HEK293 (cell line): ENCODE measurements at regions not wholly inside any gene's neighbourhood (a gene's known extent, or its start where the extent isn't known, plus 50 kb on each side); places are given as distances from the start of the nearest gene placed in this dataset.

ENCODE experiments used
- CTCF ChIA-PET: fragments of 350-600 bp; formaldehyde crosslinking; extraction: SDS; loops from one replicate; lab custom pipeline; 2021; ENCODE audit warnings: antibody characterized with exemption; lab: Yijun Ruan, JAX
- POLR2A ChIA-PET: fragments of 300-600 bp; formaldehyde crosslinking; extraction: SDS; loops from one replicate; lab custom pipeline; 2020; ENCODE audit warnings: antibody characterized with exemption, inconsistent platforms; lab: Yijun Ruan, JAX
- H3K27ac ChIP-seq: fragments of 200-500 bp; sonication (Bioruptor generic); 2 replicates; pipeline ENCODE4 v1.5.1; 2014; ENCODE audit warnings: low read depth, low read length, control low read depth, inconsistent platforms; ENCODE audit errors: extremely low read depth
- H3K36me3 ChIP-seq, 2 experiments: fragments of 200-500 bp in 1 of 2; sonication (Bioruptor generic) in 1 of 2; 1 replicate in 1 of 2; 2 replicates in 1 of 2; pipeline ENCODE4 v1.5.1; 2014 to 2017; ENCODE audit warnings: inconsistent platforms in 2 of 2, low read length in 2 of 2; ENCODE audit not compliant: control insufficient read depth in 2 of 2, insufficient read depth in 1 of 2
- H3K4me1 ChIP-seq: fragments of 200-500 bp; sonication (Bioruptor generic); 2 replicates; pipeline ENCODE4 v1.5.1; 2014; ENCODE audit warnings: mild to moderate bottlenecking, low read length, inconsistent platforms; ENCODE audit not compliant: control insufficient read depth, insufficient read depth
- H3K4me3 ChIP-seq: 2 replicates; pipeline ENCODE4 v1.5.1; 2011; ENCODE audit warnings: low read depth, mild to moderate bottlenecking, control low read depth, low read length, moderate library complexity
- H3K9me3 ChIP-seq: fragments of 200-500 bp; sonication (Bioruptor generic); 2 replicates; pipeline ENCODE4 v1.5.1; 2014; ENCODE audit warnings: low read depth, low read length, inconsistent platforms; ENCODE audit not compliant: control insufficient read depth, insufficient read depth
- BCL11B ChIP-seq: fragments of 450-650 bp; formaldehyde crosslinking; IDR thresholded peaks from 2 replicates; pipeline ENCODE4 v1.5.1; 2016; ENCODE audit warnings: low read depth, missing biosample characterization, missing genetic modification characterization
- HOXC10 ChIP-seq: sonication (generic); formaldehyde crosslinking; IDR thresholded peaks from 2 replicates; pipeline ENCODE4 v1.8.1; 2023; ENCODE audit warnings: mild to moderate bottlenecking, missing genetic modification reagents
- OSR2 ChIP-seq: fragments of 450-650 bp; formaldehyde crosslinking; IDR thresholded peaks from 2 replicates; pipeline ENCODE4 v1.5.1; 2016; ENCODE audit warnings: missing biosample characterization, missing genetic modification characterization
- SETDB1 ChIP-seq: IDR thresholded peaks from one replicate; pipeline ENCODE4 v1.6.1; 2017; ENCODE audit warnings: mild to moderate bottlenecking, low read length, moderate library complexity, mixed read lengths; ENCODE audit not compliant: insufficient read length
- ZBTB17 ChIP-seq: fragments of 450-650 bp; formaldehyde crosslinking; IDR thresholded peaks from 2 replicates; pipeline ENCODE4 v1.5.1; 2016; ENCODE audit warnings: missing biosample characterization, missing genetic modification characterization
- ZBTB20 ChIP-seq: fragments of 450-650 bp; formaldehyde crosslinking; IDR thresholded peaks from 2 replicates; pipeline ENCODE4 v1.5.1; 2016; ENCODE audit warnings: missing biosample characterization, missing genetic modification characterization
- ZBTB48 ChIP-seq: fragments of 450-650 bp; formaldehyde crosslinking; IDR thresholded peaks from 2 replicates; pipeline ENCODE4 v1.5.1; 2016; ENCODE audit warnings: missing biosample characterization, missing genetic modification characterization
- ZBTB7A ChIP-seq: fragments of 450-650 bp; formaldehyde crosslinking; IDR thresholded peaks from 2 replicates; pipeline ENCODE4 v1.5.1; 2016; ENCODE audit warnings: low read depth, missing biosample characterization, missing genetic modification characterization
- ZFP37 ChIP-seq: fragments of 450-650 bp; formaldehyde crosslinking; IDR thresholded peaks from 2 replicates; pipeline ENCODE4 v1.5.1; 2016; ENCODE audit warnings: missing biosample characterization, missing genetic modification characterization
- ZNF10 ChIP-seq: fragments of 450-650 bp; formaldehyde crosslinking; IDR thresholded peaks from 2 replicates; pipeline ENCODE4 v1.5.1; 2017; ENCODE audit warnings: missing biosample characterization, missing genetic modification characterization
- ZNF114 ChIP-seq: fragments of 450-650 bp; formaldehyde crosslinking; IDR thresholded peaks from 2 replicates; pipeline ENCODE4 v1.5.0; 2017; ENCODE audit warnings: missing biosample characterization, missing genetic modification characterization
- ZNF132 ChIP-seq: fragments of 450-650 bp; formaldehyde crosslinking; IDR thresholded peaks from 2 replicates; pipeline ENCODE4 v1.5.1; 2017; ENCODE audit warnings: missing biosample characterization, missing genetic modification characterization, borderline replicate concordance
- ZNF133 ChIP-seq: fragments of 450-650 bp; formaldehyde crosslinking; IDR thresholded peaks from 2 replicates; pipeline ENCODE4 v1.5.1; 2016; ENCODE audit warnings: missing biosample characterization, missing genetic modification characterization
- ZNF138 ChIP-seq: fragments of 450-650 bp; formaldehyde crosslinking; IDR thresholded peaks from 2 replicates; pipeline ENCODE4 v1.5.1; 2016; ENCODE audit warnings: missing biosample characterization, missing genetic modification characterization, borderline replicate concordance
- ZNF2 ChIP-seq: fragments of 450-650 bp; formaldehyde crosslinking; IDR thresholded peaks from 2 replicates; pipeline ENCODE4 v1.5.1; 2016; ENCODE audit warnings: missing biosample characterization, missing genetic modification characterization
- ZNF221 ChIP-seq: fragments of 450-650 bp; formaldehyde crosslinking; IDR thresholded peaks from 2 replicates; pipeline ENCODE4 v1.5.1; 2017; ENCODE audit warnings: missing biosample characterization, missing genetic modification characterization, borderline replicate concordance
- ZNF223 ChIP-seq: fragments of 450-650 bp; formaldehyde crosslinking; IDR thresholded peaks from 2 replicates; pipeline ENCODE4 v1.5.1; 2016; ENCODE audit warnings: missing biosample characterization, missing genetic modification characterization
- ZNF335 ChIP-seq: fragments of 450-650 bp; formaldehyde crosslinking; conservative IDR thresholded peaks from 2 replicates; pipeline ENCODE4 v1.5.1; 2016; ENCODE audit warnings: missing biosample characterization, missing genetic modification characterization
- ZNF341 ChIP-seq: fragments of 450-650 bp; formaldehyde crosslinking; IDR thresholded peaks from 2 replicates; pipeline ENCODE4; 2016; ENCODE audit warnings: low read depth, missing biosample characterization, missing genetic modification characterization
- ZNF354C ChIP-seq: fragments of 450-650 bp; formaldehyde crosslinking; IDR thresholded peaks from 2 replicates; pipeline ENCODE4 v1.5.1; 2016; ENCODE audit warnings: missing biosample characterization, missing genetic modification characterization, low read depth, borderline replicate concordance
- ZNF426 ChIP-seq: fragments of 450-650 bp; formaldehyde crosslinking; IDR thresholded peaks from 2 replicates; pipeline ENCODE4 v1.5.1; 2017; ENCODE audit warnings: missing biosample characterization, missing genetic modification characterization, mild to moderate bottlenecking, inconsistent platforms, moderate library complexity
- ZNF510 ChIP-seq: fragments of 450-650 bp; formaldehyde crosslinking; IDR thresholded peaks from 2 replicates; pipeline ENCODE4 v1.5.1; 2018; ENCODE audit warnings: mild to moderate bottlenecking, missing genetic modification characterization, missing biosample characterization; ENCODE audit not compliant: insufficient replicate concordance
- ZNF571 ChIP-seq: fragments of 450-650 bp; formaldehyde crosslinking; IDR thresholded peaks from 2 replicates; pipeline ENCODE4 v1.5.0; 2017; ENCODE audit warnings: missing biosample characterization, missing genetic modification characterization
- TF ChIP-seq, protein P1 (sequence below): fragments of 450-650 bp; formaldehyde crosslinking; IDR thresholded peaks from 2 replicates; pipeline ENCODE4 v1.5.1; 2017; ENCODE audit warnings: missing biosample characterization, missing genetic modification characterization
- TF ChIP-seq, protein P2 (sequence below): fragments of 450-650 bp; formaldehyde crosslinking; IDR thresholded peaks from 2 replicates; pipeline ENCODE4 v1.5.1; 2016; ENCODE audit warnings: missing biosample characterization, missing genetic modification characterization
- TF ChIP-seq, protein P3 (sequence below): fragments of 450-650 bp; formaldehyde crosslinking; IDR thresholded peaks from 2 replicates; pipeline ENCODE4 v1.5.1; 2016; ENCODE audit warnings: missing biosample characterization, missing genetic modification characterization

DNA sequence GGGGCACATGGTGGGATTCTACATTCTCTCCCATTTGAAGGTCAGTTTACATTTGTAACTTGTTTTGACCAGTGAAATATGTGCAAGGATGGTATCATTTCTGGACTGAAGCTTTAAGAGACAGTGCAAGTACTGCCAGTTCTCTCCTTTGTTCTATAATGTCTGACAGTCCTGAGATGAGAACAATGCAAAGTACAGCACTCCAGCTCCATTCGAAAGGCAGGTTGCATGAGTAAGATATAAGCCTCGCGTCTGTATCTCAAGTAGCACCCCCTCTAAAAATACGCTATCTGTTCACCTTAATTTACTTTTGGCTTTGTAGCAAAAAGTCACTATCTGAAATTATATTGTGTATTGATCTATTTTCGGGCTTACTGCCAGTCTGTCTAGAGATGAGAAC lies 1122.2 kb upstream of the TMEM132C start:
- H3K4me1 ChIP-seq = no peaks in the 10 kb centered on the region
- TF ChIP-seq, protein P1, sequence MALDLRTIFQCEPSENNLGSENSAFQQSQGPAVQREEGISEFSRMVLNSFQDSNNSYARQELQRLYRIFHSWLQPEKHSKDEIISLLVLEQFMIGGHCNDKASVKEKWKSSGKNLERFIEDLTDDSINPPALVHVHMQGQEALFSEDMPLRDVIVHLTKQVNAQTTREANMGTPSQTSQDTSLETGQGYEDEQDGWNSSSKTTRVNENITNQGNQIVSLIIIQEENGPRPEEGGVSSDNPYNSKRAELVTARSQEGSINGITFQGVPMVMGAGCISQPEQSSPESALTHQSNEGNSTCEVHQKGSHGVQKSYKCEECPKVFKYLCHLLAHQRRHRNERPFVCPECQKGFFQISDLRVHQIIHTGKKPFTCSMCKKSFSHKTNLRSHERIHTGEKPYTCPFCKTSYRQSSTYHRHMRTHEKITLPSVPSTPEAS (tag by site-specific recombination) = no peak
- TF ChIP-seq ZNF221 (tag by site-specific recombination) (no peak), ZNF133 (tag by site-specific recombination) (no peak)
- ChIA-PET CTCF (no interaction called here), POLR2A (no interaction called here)
- no peaks in the 10 kb centered on the region for H3K9me3 ChIP-seq
- H3K4me3 ChIP-seq = no peak overlapping the region
- H3K27ac ChIP-seq = no peak overlapping the region
- H3K36me3 ChIP-seq = no peaks in the 10 kb centered on the region

DNA sequence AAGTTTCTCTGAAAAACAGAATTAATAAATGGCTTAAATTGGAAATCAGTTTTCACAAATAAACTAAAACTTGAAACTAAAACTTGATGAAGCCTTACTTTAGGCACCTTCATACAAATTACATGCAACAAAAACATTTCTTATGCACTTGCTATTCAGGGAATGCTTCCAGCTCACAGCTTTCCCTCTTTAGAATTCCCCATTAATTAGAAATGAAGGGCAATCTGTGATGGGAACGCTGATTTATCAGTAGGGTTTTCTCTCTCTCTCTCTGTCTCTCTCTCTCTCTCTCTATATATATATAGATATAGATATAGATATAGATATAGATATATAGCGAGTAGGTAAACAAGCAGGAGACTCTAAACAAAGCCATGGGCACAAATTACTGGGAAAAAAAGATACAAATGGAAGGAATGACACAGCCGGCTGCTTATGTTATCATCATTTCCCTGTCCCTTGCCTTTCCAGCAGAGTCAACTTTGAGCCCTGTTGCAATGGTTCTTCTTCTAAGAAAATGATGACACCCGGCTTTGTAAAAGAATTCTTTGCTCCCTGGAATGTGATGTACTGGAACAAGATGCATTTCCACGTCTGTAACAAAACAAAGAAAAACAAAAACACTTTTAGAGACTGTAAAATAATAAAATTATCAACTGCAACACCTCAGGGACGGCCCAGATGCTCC lies 1121.6 kb upstream of the TMEM132C start:
- TF ChIP-seq ZNF2 (no peak), ZNF114 (tag by site-specific recombination) (no peak), ZNF138 (tag by site-specific recombination) (no peak), ZNF341 (tag by site-specific recombination) (no peak), ZBTB48 (tag by site-specific recombination) (no peak), ZNF132 (tag by site-specific recombination) (no peak), ZNF223 (tag by site-specific recombination) (no peak), ZFP37 (tag by site-specific recombination) (no peak)
- TF ChIP-seq, protein P2, sequence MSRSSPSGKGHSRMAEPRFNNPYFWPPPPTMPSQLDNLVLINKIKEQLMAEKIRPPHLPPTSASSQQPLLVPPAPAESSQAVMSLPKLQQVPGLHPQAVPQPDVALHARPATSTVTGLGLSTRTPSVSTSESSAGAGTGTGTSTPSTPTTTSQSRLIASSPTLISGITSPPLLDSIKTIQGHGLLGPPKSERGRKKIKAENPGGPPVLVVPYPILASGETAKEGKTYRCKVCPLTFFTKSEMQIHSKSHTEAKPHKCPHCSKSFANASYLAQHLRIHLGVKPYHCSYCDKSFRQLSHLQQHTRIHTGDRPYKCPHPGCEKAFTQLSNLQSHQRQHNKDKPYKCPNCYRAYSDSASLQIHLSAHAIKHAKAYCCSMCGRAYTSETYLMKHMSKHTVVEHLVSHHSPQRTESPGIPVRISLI (tag by site-specific recombination) = no peak
- TF ChIP-seq, protein P3, sequence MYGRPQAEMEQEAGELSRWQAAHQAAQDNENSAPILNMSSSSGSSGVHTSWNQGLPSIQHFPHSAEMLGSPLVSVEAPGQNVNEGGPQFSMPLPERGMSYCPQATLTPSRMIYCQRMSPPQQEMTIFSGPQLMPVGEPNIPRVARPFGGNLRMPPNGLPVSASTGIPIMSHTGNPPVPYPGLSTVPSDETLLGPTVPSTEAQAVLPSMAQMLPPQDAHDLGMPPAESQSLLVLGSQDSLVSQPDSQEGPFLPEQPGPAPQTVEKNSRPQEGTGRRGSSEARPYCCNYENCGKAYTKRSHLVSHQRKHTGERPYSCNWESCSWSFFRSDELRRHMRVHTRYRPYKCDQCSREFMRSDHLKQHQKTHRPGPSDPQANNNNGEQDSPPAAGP (tag by site-specific recombination) = no peak
- TF ChIP-seq, all 188 proteins: peak for 0
- ChIA-PET CTCF (no interaction called here), POLR2A (no interaction called here)
- H3K4me1 ChIP-seq = no peaks in the 10 kb centered on the region
- H3K27ac ChIP-seq = no peak overlapping the region
- no peaks in the 10 kb centered on the region for H3K36me3 ChIP-seq
- peak overlapping the region; percentile 11; the same call in 1 of the 2 replicates for H3K4me3 ChIP-seq
- H3K9me3 ChIP-seq = no peaks in the 10 kb centered on the region

DNA sequence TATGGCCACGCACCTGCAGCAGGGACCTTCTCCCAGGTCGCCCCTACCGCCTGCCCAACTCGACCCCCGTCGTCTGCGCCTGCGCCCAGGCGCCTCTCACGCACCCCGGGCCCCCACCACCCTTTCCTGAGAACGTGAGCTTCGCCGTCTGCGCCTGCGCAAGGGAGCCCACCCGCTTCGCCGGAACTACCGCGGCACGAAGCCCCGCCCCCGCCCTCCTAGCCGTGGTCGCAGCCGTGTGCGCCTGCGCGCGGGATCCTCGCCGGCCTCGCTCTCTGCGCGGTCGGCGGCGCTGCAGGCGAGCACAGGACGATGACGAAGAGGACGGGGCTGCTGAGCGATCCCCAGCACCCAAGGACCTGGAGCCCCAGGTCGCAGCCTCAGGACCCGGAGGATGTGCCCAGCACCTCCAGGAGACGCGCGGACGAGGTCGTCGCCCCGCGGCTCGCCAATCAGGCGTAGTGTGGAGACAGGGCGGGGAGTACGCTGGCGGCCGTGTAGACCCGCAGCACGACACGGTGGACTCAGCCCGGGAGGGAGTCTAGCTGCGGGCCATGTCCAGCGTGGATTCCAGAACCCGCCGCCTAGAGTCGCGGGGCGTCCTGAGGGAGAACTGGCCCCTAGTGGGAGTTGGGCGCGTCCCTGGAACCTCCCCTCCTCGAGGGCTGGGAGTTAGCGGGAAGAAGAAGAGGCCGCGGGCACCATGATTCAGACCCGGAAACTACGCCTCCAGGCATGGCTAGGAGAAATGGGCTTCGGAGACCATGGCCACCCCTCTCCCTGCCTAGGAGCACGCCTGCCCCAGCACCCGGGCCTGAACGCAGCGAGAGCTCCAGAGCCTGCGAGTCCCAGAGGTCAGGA lies 1120.8 kb upstream of the TMEM132C start:
- Histone ChIP-seq H3K27ac (no peak overlapping the region), H3K9me3 (no peaks in the 10 kb centered on the region), H3K4me1 (no peaks in the 10 kb centered on the region), H3K4me3 (peak overlapping the region; percentile 11), H3K36me3 (no peaks in the 10 kb centered on the region)
- TF ChIP-seq SETDB1 (no peak), ZNF510 (tag by site-specific recombination) (no peak), ZNF571 (tag by site-specific recombination) (no peak), ZBTB17 (tag by site-specific recombination) (no peak), ZBTB7A (tag by site-specific recombination) (no peak), OSR2 (tag by site-specific recombination) (no peak), ZFP37 (tag by site-specific recombination) (no peak), ZNF10 (tag by site-specific recombination) (no peak), HOXC10 (CRISPR knock-in tag) (no peak), ZNF354C (tag by site-specific recombination) (no peak), ZNF426 (tag by site-specific recombination) (no peak), ZBTB20 (tag by site-specific recombination) (no peak), BCL11B (tag by site-specific recombination) (no peak), ZNF335 (tag by site-specific recombination) (no peak)
- ChIA-PET CTCF (no interaction called here), POLR2A (no interaction called here)
